Endothelial cell of umbilical vein (primary cell): ENCODE measurements at regions not wholly inside any gene's neighbourhood (a gene's known extent, or its start where the extent isn't known, plus 50 kb on each side); places are given as distances from the start of the nearest gene placed in this dataset.

Experiments used
- BruUV-seq: library from RNA; stranded (reverse); fragments of 400-500 nt; replicated peaks from 2 replicates; lab custom pipeline; 2021; lab: Mats Ljungman, UMichigan
- CTCF ChIA-PET: fragments of 300-600, 350-600 bp; sonication (Branson Sonifier 250); formaldehyde crosslinking; loops from one replicate; lab custom pipeline; 2021; ENCODE audit warnings: antibody characterized with exemption, inconsistent platforms; lab: Charles Lee
- POLR2A ChIA-PET: fragments of 300-600, 350-600 bp; sonication (Branson Sonifier 250); formaldehyde crosslinking; loops from one replicate; lab custom pipeline; 2021; ENCODE audit warnings: antibody characterized with exemption, inconsistent platforms; lab: Charles Lee
- DNase-seq: peaks from one replicate; pipeline ENCODE4 v3.0.0-alpha.2; 2011; ENCODE audit warnings: low read depth, low spot score
- FAIRE-seq: peaks from 2 replicates; lab custom pipeline; 2011; peaks lifted over from hg19 to GRCh38; lab: Jason Lieb, UNC
- H2AFZ ChIP-seq: 2 replicates; pipeline ENCODE4 v1.6.0; 2012; ENCODE audit warnings: low read depth, low read length, control low read depth, inconsistent platforms
- H3K27ac ChIP-seq: 2 replicates; pipeline ENCODE4 v1.5.1; 2011; ENCODE audit warnings: low read depth, mild to moderate bottlenecking, control low read depth, low read length, moderate library complexity; ENCODE audit not compliant: insufficient read depth
- H3K27me3 ChIP-seq, 2 experiments: 2 replicates each; pipeline versions ENCODE4 v1.6.0 to v1.6.1; 2011; ENCODE audit warnings: low read length in 2 of 2, mixed read lengths in 1 of 2; ENCODE audit not compliant: control insufficient read depth in 2 of 2, insufficient read depth in 2 of 2
- H3K36me3 ChIP-seq, 2 experiments: 2 replicates in 1 of 2; 3 replicates in 1 of 2; pipeline ENCODE4 v1.5.1; 2011; ENCODE audit warnings: low read length in 2 of 2, mild to moderate bottlenecking in 1 of 2, moderate library complexity in 1 of 2; ENCODE audit not compliant: control insufficient read depth in 2 of 2, insufficient read depth in 2 of 2; ENCODE audit errors: extremely low read depth in 1 of 2
- H3K4me1 ChIP-seq: 3 replicates; pipeline ENCODE4 v1.5.1; 2011; ENCODE audit warnings: mild to moderate bottlenecking, low read length; ENCODE audit not compliant: control insufficient read depth, insufficient read depth; ENCODE audit errors: extremely low read depth
- H3K4me2 ChIP-seq: 2 replicates; pipeline ENCODE4 v1.6.1; 2011; ENCODE audit warnings: low read length, control low read depth, mixed read lengths; ENCODE audit not compliant: insufficient read depth
- H3K4me3 ChIP-seq, 3 experiments: fragments of 200-600 bp in 1 of 3; sonication (generic), shearing (Covaris generic) in 1 of 3; replicated peaks in 1 of 3; 2 replicates each; pipeline ENCODE4 v1.5.1; 2011 to 2016; ENCODE audit warnings: control low read depth in 3 of 3, low read length in 3 of 3, mild to moderate bottlenecking in 2 of 3, inconsistent platforms in 1 of 3, low read depth in 1 of 3, moderate library complexity in 1 of 3; ENCODE audit not compliant: insufficient read depth in 1 of 3
- H3K79me2 ChIP-seq: 2 replicates; pipeline ENCODE4 v1.6.0; 2012; ENCODE audit warnings: low read length, inconsistent platforms; ENCODE audit not compliant: control insufficient read depth, insufficient read depth
- H3K9ac ChIP-seq: replicated peaks from 2 replicates; pipeline ENCODE3; 2011; ENCODE audit warnings: low read length, control low read depth; ENCODE audit not compliant: insufficient read depth; ENCODE audit errors: extremely low read depth
- H3K9me1 ChIP-seq: replicated peaks from 3 replicates; pipeline ENCODE4 v1.6.0; 2011; ENCODE audit warnings: mild to moderate bottlenecking, low read length; ENCODE audit not compliant: control insufficient read depth, insufficient read depth; ENCODE audit errors: extremely low read depth
- H3K9me3 ChIP-seq: replicated peaks from 2 replicates; pipeline ENCODE4 v1.5.1; 2012; ENCODE audit warnings: low read length, inconsistent platforms; ENCODE audit not compliant: control insufficient read depth, insufficient read depth
- H4K20me1 ChIP-seq: replicated peaks from 2 replicates; pipeline ENCODE3; 2011; ENCODE audit warnings: mild to moderate bottlenecking, low read length; ENCODE audit not compliant: control insufficient read depth, insufficient read depth; ENCODE audit errors: extremely low read depth
- EZH2 ChIP-seq: IDR thresholded peaks from 2 replicates; pipeline ENCODE4 v1.6.1; 2012; ENCODE audit warnings: borderline replicate concordance, low read depth, mild to moderate bottlenecking, moderate library complexity, low read length, inconsistent platforms; ENCODE audit not compliant: severe bottlenecking
- FOS ChIP-seq: IDR thresholded peaks from 2 replicates; pipeline ENCODE4 v1.6.1; 2011; ENCODE audit warnings: mild to moderate bottlenecking, low read length, moderate library complexity, borderline replicate concordance; ENCODE audit not compliant: insufficient read depth
- GATA2 ChIP-seq: IDR thresholded peaks from 2 replicates; pipeline ENCODE4 v1.7.0; 2011; ENCODE audit warnings: low read depth, mild to moderate bottlenecking, moderate library complexity, mixed read lengths, low read length; ENCODE audit not compliant: insufficient read length, insufficient read depth
- JUN ChIP-seq: IDR thresholded peaks from 2 replicates; pipeline ENCODE4 v1.6.1; 2011; ENCODE audit warnings: borderline replicate concordance, low read depth; ENCODE audit not compliant: insufficient read length, insufficient read depth
- MYC ChIP-seq: IDR thresholded peaks from one replicate; pipeline ENCODE4 v1.6.1; 2011; ENCODE audit warnings: mild to moderate bottlenecking, low read depth, low read length
- POLR2A ChIP-seq: IDR thresholded peaks from 2 replicates; pipeline ENCODE4 v1.6.1; 2012; ENCODE audit warnings: low read depth, mild to moderate bottlenecking, control low read depth, low read length
- POLR2AphosphoS5 ChIP-seq: IDR thresholded peaks from 2 replicates; pipeline ENCODE4 v1.6.1; 2012; ENCODE audit warnings: low read depth, mild to moderate bottlenecking, control low read depth, low read length, moderate library complexity; ENCODE audit not compliant: insufficient read depth
- dilution Hi-C: fragments of 300-500 bp; cut with MboI; formaldehyde crosslinking; loops from one replicate; pipeline ENCODE4 v1.15.0; 2019; ENCODE audit warnings: low sequenced_read_pairs; ENCODE audit not compliant: extremely low pct_ligation_motif_present
- intact Hi-C: fragments of 100-400 bp; cut with micrococcal nuclease; formaldehyde crosslinking; loops from one replicate; pipeline ENCODE4 v1.10.0; 2022
- TF ChIP-seq, protein P1 (sequence below), 2 donors: IDR thresholded peaks; 1 replicate in 1 of 2; 2 replicates in 1 of 2; pipeline ENCODE4 v1.5.1; 2011; ENCODE audit warnings: low read length in 2 of 2, mild to moderate bottlenecking in 2 of 2, moderate library complexity in 2 of 2, control low read depth in 1 of 2, inconsistent platforms in 1 of 2, low read depth in 1 of 2; ENCODE audit not compliant: insufficient read depth in 1 of 2; ENCODE audit errors: extremely low read depth in 1 of 2
- TF ChIP-seq, protein P2 (sequence below): IDR thresholded peaks from 2 replicates; pipeline ENCODE4 v1.6.1; 2011; ENCODE audit not compliant: insufficient read depth, insufficient read length

DNA sequence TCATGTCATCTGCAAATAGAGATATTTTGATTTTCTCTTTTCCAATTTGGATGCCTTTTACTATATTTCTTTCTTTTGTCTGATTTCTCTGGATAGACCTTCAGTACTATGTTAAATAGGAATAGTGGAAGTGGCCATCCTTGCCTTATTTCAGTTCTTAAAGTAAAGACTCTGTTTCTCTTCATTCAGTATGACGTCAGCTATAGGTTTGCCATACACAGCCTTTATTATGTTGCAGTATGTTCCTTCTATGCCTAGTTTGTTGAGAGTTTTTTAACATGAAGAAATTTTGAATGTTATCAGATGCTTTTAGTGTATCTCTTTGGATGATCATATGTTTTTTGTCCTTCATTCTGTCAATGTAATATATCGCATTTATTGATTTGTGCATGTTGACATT lies 566.7 kb upstream of the ROBO1 start:
- no TSS peak for BruUV-seq
- Histone ChIP-seq H3K4me1 (no peaks in the 10 kb centered on the region), H3K36me3 (no peaks in the 10 kb centered on the region), H4K20me1 (no peaks in the 10 kb centered on the region), H3K27me3 (no peaks in the 10 kb centered on the region), H3K9ac (no peak overlapping the region), H3K4me2 (no peak overlapping the region), H3K27ac (no peak overlapping the region), H3K79me2 (no peaks in the 10 kb centered on the region), H3K9me3 (no peaks in the 10 kb centered on the region), H3K9me1 (no peaks in the 10 kb centered on the region), H3K4me3 (no peak overlapping the region), H2AFZ (no peak overlapping the region)
- intact Hi-C loops (no loop called here), dilution Hi-C loops (no loop called here)
- ChIA-PET CTCF (no interaction called here), POLR2A (no interaction called here)
- FAIRE-seq = no peak
- no peak for DNase-seq
- TF ChIP-seq POLR2A (no peak), EZH2 (no peak), GATA2 (no peak), POLR2AphosphoS5 (no peak), MYC (no peak), FOS (no peak), JUN (no peak)
- TF ChIP-seq, protein P1, sequence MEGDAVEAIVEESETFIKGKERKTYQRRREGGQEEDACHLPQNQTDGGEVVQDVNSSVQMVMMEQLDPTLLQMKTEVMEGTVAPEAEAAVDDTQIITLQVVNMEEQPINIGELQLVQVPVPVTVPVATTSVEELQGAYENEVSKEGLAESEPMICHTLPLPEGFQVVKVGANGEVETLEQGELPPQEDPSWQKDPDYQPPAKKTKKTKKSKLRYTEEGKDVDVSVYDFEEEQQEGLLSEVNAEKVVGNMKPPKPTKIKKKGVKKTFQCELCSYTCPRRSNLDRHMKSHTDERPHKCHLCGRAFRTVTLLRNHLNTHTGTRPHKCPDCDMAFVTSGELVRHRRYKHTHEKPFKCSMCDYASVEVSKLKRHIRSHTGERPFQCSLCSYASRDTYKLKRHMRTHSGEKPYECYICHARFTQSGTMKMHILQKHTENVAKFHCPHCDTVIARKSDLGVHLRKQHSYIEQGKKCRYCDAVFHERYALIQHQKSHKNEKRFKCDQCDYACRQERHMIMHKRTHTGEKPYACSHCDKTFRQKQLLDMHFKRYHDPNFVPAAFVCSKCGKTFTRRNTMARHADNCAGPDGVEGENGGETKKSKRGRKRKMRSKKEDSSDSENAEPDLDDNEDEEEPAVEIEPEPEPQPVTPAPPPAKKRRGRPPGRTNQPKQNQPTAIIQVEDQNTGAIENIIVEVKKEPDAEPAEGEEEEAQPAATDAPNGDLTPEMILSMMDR (IDR thresholded peaks at IDR 0.05; ENCODE audit: extremely low read depth in 1 of 2, insufficient read depth in 1 of 2, low read depth in 1 of 2, low read length in 2 of 2) = no peak
- TF ChIP-seq, protein P2, sequence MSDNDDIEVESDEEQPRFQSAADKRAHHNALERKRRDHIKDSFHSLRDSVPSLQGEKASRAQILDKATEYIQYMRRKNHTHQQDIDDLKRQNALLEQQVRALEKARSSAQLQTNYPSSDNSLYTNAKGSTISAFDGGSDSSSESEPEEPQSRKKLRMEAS = no peak
